VCaP (cell line): ENCODE measurements at regions not wholly inside any gene's neighbourhood (a gene's known extent, or its start where the extent isn't known, plus 50 kb on each side); places are given as distances from the start of the nearest gene placed in this dataset.

Source experiments
- H3K27ac ChIP-seq: fragments of 450-650 bp; 2 replicates; pipeline ENCODE4 v1.5.1; 2017
- CTCF ChIP-seq: fragments of 450-650 bp; conservative IDR thresholded peaks from 2 replicates; pipeline ENCODE4 v1.5.1; 2017; ENCODE audit warnings: mild to moderate bottlenecking, moderate library complexity

GRCh38 chr7:34275624-34276023, 370.3 kb downstream of the BMPER start:
- no peak overlapping the region for H3K27ac ChIP-seq
- TF ChIP-seq CTCF = no peak

- H3K27ac ChIP-seq = no peak overlapping the region
Measured at GRCh38 chr7:34277016-34277802, 371.9 kb downstream of the BMPER start.

GRCh38 chr7:34277803-34278199, 372.5 kb downstream of the BMPER start:
- no peak overlapping the region for H3K27ac ChIP-seq
- no peak for TF ChIP-seq CTCF

More at GRCh38 chr7:34277016-34277802, 371.9 kb downstream of the BMPER start:
- no peak for TF ChIP-seq CTCF

- peak; percentile 63 for TF ChIP-seq CTCF
- H3K27ac ChIP-seq = no peak overlapping the region
Measured at GRCh38 chr7:34281260-34281659, 375.9 kb downstream of the BMPER start.

GRCh38 chr7:34282271-34282670, 375.7 kb upstream of the NPSR1 start:
- H3K27ac ChIP-seq = no peak overlapping the region
- TF ChIP-seq CTCF = no peak

- no peak overlapping the region for H3K27ac ChIP-seq
- TF ChIP-seq CTCF = no peak
Measured at GRCh38 chr7:34296663-34297062, 361.4 kb upstream of the NPSR1 start.

GRCh38 chr7:34298492-34299013, 359.5 kb upstream of the NPSR1 start:
- no peak for TF ChIP-seq CTCF
- no peak overlapping the region for H3K27ac ChIP-seq
